H9 (cell line): ENCODE measurements at regions not wholly inside any gene's neighbourhood (a gene's known extent, or its start where the extent isn't known, plus 50 kb on each side); places are given as distances from the start of the nearest gene placed in this dataset.

ENCODE experiments used
- DNase-seq: peaks from one replicate; pipeline ENCODE4 v3.0.0-alpha.2; 2017
- H2AFZ ChIP-seq: one replicate; pipeline ENCODE4 v1.6.1; 2013; ENCODE audit warnings: mild to moderate bottlenecking, low read length, control low read depth, moderate library complexity
- H2AK5ac ChIP-seq: 2 replicates; pipeline ENCODE4 v1.6.1; 2013; ENCODE audit warnings: low read length, control low read depth, mixed read lengths; ENCODE audit not compliant: insufficient read length
- H2BK120ac ChIP-seq: one replicate; pipeline ENCODE4 v1.6.1; 2013; ENCODE audit warnings: low read depth, mild to moderate bottlenecking, low read length, control low read depth, inconsistent platforms; ENCODE audit not compliant: poor library complexity, severe bottlenecking
- H2BK12ac ChIP-seq: 2 replicates; pipeline ENCODE4 v1.6.1; 2013; ENCODE audit warnings: low read length, control low read depth, mixed read lengths, low read depth; ENCODE audit not compliant: insufficient read length
- H2BK15ac ChIP-seq: 2 replicates; pipeline ENCODE4 v1.6.1; 2013; ENCODE audit warnings: low read depth, low read length, control low read depth
- H2BK20ac ChIP-seq: one replicate; pipeline ENCODE4 v1.6.1; 2013; ENCODE audit warnings: low read depth, mild to moderate bottlenecking, low read length, control low read depth, inconsistent platforms; ENCODE audit not compliant: poor library complexity, severe bottlenecking
- H2BK5ac ChIP-seq: 2 replicates; pipeline ENCODE4 v1.6.1; 2013; ENCODE audit warnings: low read length, control low read depth, mixed read lengths; ENCODE audit not compliant: insufficient read length
- H3K14ac ChIP-seq: 2 replicates; pipeline ENCODE4 v1.6.1; 2013; ENCODE audit warnings: low read length, control low read depth; ENCODE audit not compliant: insufficient read depth
- H3K18ac ChIP-seq: 2 replicates; pipeline ENCODE4 v1.6.1; 2013; ENCODE audit warnings: low read depth, mild to moderate bottlenecking, mixed read lengths, low read length, control low read depth; ENCODE audit not compliant: insufficient read length
- H3K23ac ChIP-seq: 2 replicates; pipeline ENCODE4 v1.6.1; 2013; ENCODE audit warnings: low read length, control low read depth, mixed read lengths, low read depth; ENCODE audit not compliant: insufficient read length
- H3K23me2 ChIP-seq: 2 replicates; pipeline ENCODE4 v1.6.1; 2013; ENCODE audit warnings: low read depth, mild to moderate bottlenecking, mixed read lengths, low read length, control low read depth; ENCODE audit not compliant: insufficient read length, poor library complexity, severe bottlenecking
- H3K27ac ChIP-seq: 2 replicates; pipeline ENCODE4 v1.5.1; 2013; ENCODE audit warnings: low read length, control low read depth, mixed read lengths, low read depth; ENCODE audit not compliant: insufficient read length
- H3K27me3 ChIP-seq: 2 replicates; pipeline ENCODE4 v1.6.1; 2013; ENCODE audit warnings: low read length, control low read depth, inconsistent platforms; ENCODE audit not compliant: insufficient read depth
- H3K4ac ChIP-seq: 2 replicates; pipeline ENCODE4 v1.6.1; 2013; ENCODE audit warnings: low read depth, mild to moderate bottlenecking, control low read depth, inconsistent platforms, low read length, moderate library complexity
- H3K4me1 ChIP-seq: 2 replicates; pipeline ENCODE4 v1.6.1; 2013; ENCODE audit warnings: low read length, control low read depth, inconsistent platforms; ENCODE audit not compliant: insufficient read depth
- H3K4me2 ChIP-seq: 2 replicates; pipeline ENCODE4 v1.6.1; 2013; ENCODE audit warnings: low read length, control low read depth, mixed read lengths; ENCODE audit not compliant: insufficient read length, insufficient read depth
- H3K56ac ChIP-seq: 2 replicates; pipeline ENCODE4 v1.6.1; 2013; ENCODE audit warnings: low read depth, mild to moderate bottlenecking, mixed read lengths, low read length, control low read depth; ENCODE audit not compliant: insufficient read length
- H3K79me1 ChIP-seq: 2 replicates; pipeline ENCODE4 v1.6.1; 2013; ENCODE audit warnings: low read depth, mild to moderate bottlenecking, moderate library complexity, low read length, control low read depth, inconsistent platforms; ENCODE audit not compliant: insufficient read depth, poor library complexity, severe bottlenecking
- H3K79me2 ChIP-seq: 2 replicates; pipeline ENCODE4 v1.6.1; 2013; ENCODE audit warnings: low read length, control low read depth, inconsistent platforms; ENCODE audit not compliant: insufficient read depth
- H3K9ac ChIP-seq: 2 replicates; pipeline ENCODE4 v1.6.1; 2013; ENCODE audit warnings: low read length, control low read depth, mixed read lengths; ENCODE audit not compliant: insufficient read length; ENCODE audit errors: extremely low read depth
- H3K9me3 ChIP-seq: one replicate; pipeline ENCODE4 v1.6.1; 2013; ENCODE audit warnings: low read depth, low read length, inconsistent platforms; ENCODE audit not compliant: control insufficient read depth
- H3T11ph ChIP-seq: one replicate; pipeline ENCODE4 v1.6.1; 2013; ENCODE audit warnings: mild to moderate bottlenecking, low read length, control low read depth, inconsistent platforms
- H4K20me1 ChIP-seq: one replicate; pipeline ENCODE4 v1.6.1; 2013; ENCODE audit not compliant: control insufficient read depth, insufficient read length, insufficient read depth
- H4K5ac ChIP-seq: 2 replicates; pipeline ENCODE4 v1.6.1; 2013; ENCODE audit warnings: low read depth, mild to moderate bottlenecking, mixed read lengths, low read length, control low read depth; ENCODE audit not compliant: insufficient read length
- H4K8ac ChIP-seq: replicated peaks from 2 replicates; pipeline ENCODE4 v1.6.1; 2013; ENCODE audit warnings: low read length, control low read depth, mixed read lengths, low read depth; ENCODE audit not compliant: insufficient read length
- H4K91ac ChIP-seq: 2 replicates; pipeline ENCODE4 v1.6.1; 2013; ENCODE audit warnings: low read depth, mild to moderate bottlenecking, moderate library complexity, mixed read lengths, low read length, control low read depth; ENCODE audit not compliant: insufficient read length
- H3K27ac Mint-ChIP-seq, 3 experiments: 2 replicates in 2 of 3; 3 replicates in 1 of 3; pipeline ENCODE4 v1.8.0; 2020 to 2021; ENCODE audit warnings: mixed read lengths in 3 of 3, mild to moderate bottlenecking in 1 of 3, moderate library complexity in 1 of 3
- H3K27me3 Mint-ChIP-seq: 2 replicates; pipeline ENCODE4 v1.8.0; 2021; ENCODE audit warnings: low read depth, mild to moderate bottlenecking, moderate library complexity, mixed read lengths
- H3K36me3 Mint-ChIP-seq, 3 experiments: 2 replicates in 2 of 3; 3 replicates in 1 of 3; pipeline ENCODE4 v1.8.0; 2020 to 2021; ENCODE audit warnings: low read depth in 3 of 3, mixed read lengths in 3 of 3; ENCODE audit not compliant: insufficient read depth in 1 of 3
- H3K4me1 Mint-ChIP-seq, 2 experiments: 2 replicates each; pipeline ENCODE4 v1.8.0; 2020; ENCODE audit warnings: mixed read lengths in 2 of 2
- H3K4me3 Mint-ChIP-seq, 2 experiments: 2 replicates in 1 of 2; 3 replicates in 1 of 2; pipeline ENCODE4 v1.8.0; 2020 to 2021; ENCODE audit warnings: mild to moderate bottlenecking in 2 of 2, mixed read lengths in 2 of 2, moderate library complexity in 1 of 2
- H3K9me3 Mint-ChIP-seq, 2 experiments: 2 replicates in 1 of 2; 3 replicates in 1 of 2; pipeline ENCODE4 v1.8.0; 2020; ENCODE audit warnings: mild to moderate bottlenecking in 2 of 2, mixed read lengths in 2 of 2, moderate library complexity in 1 of 2
- CTCF ChIP-seq: fragments of 200-600 bp; sonication (generic); conservative IDR thresholded peaks from 3 replicates; pipeline ENCODE4 v1.8.0; 2021; ENCODE audit warnings: antibody characterized with exemption, mild to moderate bottlenecking
- WGBS: extraction: QIAGEN DNeasy Blood & Tissue Kit; methylation state at CpG from one replicate; pipeline ENCODE4 v1.1.7; 2013; ENCODE audit warnings: missing lambda C conversion rate, low lambda C conversion rate, mixed read lengths; ENCODE audit not compliant: insufficient read length; ENCODE audit errors: extremely low coverage; 5-methylcytosine and 5-hydroxymethylcytosine counted together

GRCh38 chr3:88641033-88641604 is 466.3 kb upstream of the EPHA3 start:
- no peaks in the 10 kb centered on the region for H3K27me3 Mint-ChIP-seq
- no peak overlapping the region for H3K14ac ChIP-seq
- no CpG with 5 or more reads among the region's 2 CpGs for WGBS
- TF ChIP-seq CTCF = 0 out of 3 replicates have a peak, but pooled peaks have one; percentile 12
- H3K9ac ChIP-seq = no peak overlapping the region
- H2BK120ac ChIP-seq = no peak overlapping the region
- no peaks in the 10 kb centered on the region for H3K9me3 ChIP-seq
- H3K4me1 ChIP-seq = no peaks in the 10 kb centered on the region; the same call in 1 of the 2 replicates
- no peak overlapping the region for H2BK15ac ChIP-seq
- no peaks in the 10 kb centered on the region for H3K79me1 ChIP-seq
- no peak overlapping the region for H2BK5ac ChIP-seq
- no peak overlapping the region for H3K4me3 Mint-ChIP-seq
- no peak overlapping the region for H3K27ac Mint-ChIP-seq
- peaks cover 0 to 4% (median under 1%) of the 10 kb centered on the region in 3 experiments; a peak in 3 of 7 replicates for H3K36me3 Mint-ChIP-seq
- no peak overlapping the region for H3T11ph ChIP-seq
- H2BK20ac ChIP-seq = no peak overlapping the region
- H3K18ac ChIP-seq = no peak overlapping the region
- H3K23me2 ChIP-seq = no peaks in the 10 kb centered on the region
- H3K4me1 Mint-ChIP-seq = peaks cover 21 to 22% of the 10 kb centered on the region in 2 experiments
- H3K4ac ChIP-seq = no peak overlapping the region
- no peak overlapping the region for H2BK12ac ChIP-seq
- no peak overlapping the region for H3K4me2 ChIP-seq
- H2AK5ac ChIP-seq = no peak overlapping the region
- H4K91ac ChIP-seq = no peak overlapping the region
- no peak for DNase-seq
- H4K5ac ChIP-seq = no peak overlapping the region
- H2AFZ ChIP-seq = peak overlapping the region; percentile 22
- H3K27me3 ChIP-seq = no peaks in the 10 kb centered on the region
- peaks cover 2 to 3% of the 10 kb centered on the region in 2 experiments; a peak in 3 of 5 replicates for H3K9me3 Mint-ChIP-seq
- H3K23ac ChIP-seq = no peak overlapping the region
- no peaks in the 10 kb centered on the region for H4K20me1 ChIP-seq
- H3K79me2 ChIP-seq = no peaks in the 10 kb centered on the region
- H4K8ac ChIP-seq = no peak overlapping the region
- H3K56ac ChIP-seq = no peak overlapping the region
- no peak overlapping the region for H3K27ac ChIP-seq
